Neural progenitor cell (in vitro differentiated cells): ENCODE measurements at regions not wholly inside any gene's neighbourhood (a gene's known extent, or its start where the extent isn't known, plus 50 kb on each side); places are given as distances from the start of the nearest gene placed in this dataset.

Source experiments
- DNase-seq: peaks from one replicate; pipeline ENCODE4 v3.0.0-alpha.2; 2016; ENCODE audit warnings: low spot score
- H2AFZ ChIP-seq: fragments of 200-600 bp; sonication (generic); replicated peaks from 2 replicates; pipeline ENCODE4 v1.6.1; 2016; ENCODE audit warnings: antibody characterized with exemption
- H3F3A ChIP-seq: fragments of 200-600 bp; sonication (generic); 2 replicates; pipeline ENCODE4 v1.6.1; 2016; ENCODE audit warnings: antibody characterized with exemption, low read depth
- H3K27ac ChIP-seq: fragments of 200-600 bp; sonication (generic); 2 replicates; pipeline ENCODE4 v1.5.1; 2016; ENCODE audit warnings: mild to moderate bottlenecking
- H3K27me3 ChIP-seq: fragments of 200-600 bp; sonication (generic); 2 replicates; pipeline ENCODE4 v1.6.1; 2016; ENCODE audit warnings: mild to moderate bottlenecking, moderate library complexity
- H3K36me3 ChIP-seq: fragments of 200-600 bp; sonication (generic); 2 replicates; pipeline ENCODE4 v1.5.1; 2016
- H3K4me1 ChIP-seq: fragments of 200-600 bp; sonication (generic); 2 replicates; pipeline ENCODE4 v1.6.1; 2016; ENCODE audit warnings: mixed run types
- H3K4me2 ChIP-seq: fragments of 200-600 bp; sonication (generic); 2 replicates; pipeline ENCODE4 v1.6.1; 2016
- H3K4me3 ChIP-seq: fragments of 200-600 bp; sonication (generic); 2 replicates; pipeline ENCODE4 v1.5.1; 2016
- H3K79me2 ChIP-seq: fragments of 200-600 bp; sonication (generic); 2 replicates; pipeline ENCODE4 v1.6.1; 2016; ENCODE audit warnings: low read depth
- H3K9ac ChIP-seq: fragments of 200-600 bp; sonication (generic); 2 replicates; pipeline ENCODE4 v1.6.1; 2016
- H3K9me3 ChIP-seq: fragments of 200-600 bp; sonication (generic); 2 replicates; pipeline ENCODE4 v1.5.1; 2016; ENCODE audit warnings: low read depth
- H4K20me1 ChIP-seq: fragments of 200-600 bp; sonication (generic); 2 replicates; pipeline ENCODE4 v1.6.1; 2016; ENCODE audit warnings: low read depth
- H3K27ac Mint-ChIP-seq: 3 replicates; pipeline ENCODE4 v1.8.0; 2021; ENCODE audit warnings: mixed read lengths
- H3K27me3 Mint-ChIP-seq: 2 replicates; pipeline ENCODE4 v1.8.0; 2022; ENCODE audit warnings: low read depth, mild to moderate bottlenecking, inconsistent platforms, moderate library complexity, mixed read lengths; ENCODE audit not compliant: insufficient read depth
- H3K36me3 Mint-ChIP-seq: 3 replicates; pipeline ENCODE4 v1.8.0; 2021; ENCODE audit warnings: mixed read lengths
- H3K4me1 Mint-ChIP-seq: 3 replicates; pipeline ENCODE4 v1.8.0; 2021; ENCODE audit warnings: mixed read lengths
- H3K4me3 Mint-ChIP-seq: 3 replicates; pipeline ENCODE4 v1.8.0; 2021; ENCODE audit warnings: mild to moderate bottlenecking, moderate library complexity, mixed read lengths
- H3K9me3 Mint-ChIP-seq: 3 replicates; pipeline ENCODE4 v1.8.0; 2020; ENCODE audit warnings: mixed read lengths
- CTCF ChIP-seq: fragments of 200-600 bp; sonication (generic); IDR thresholded peaks from 2 replicates; pipeline ENCODE4 v1.5.1; 2017; ENCODE audit warnings: antibody characterized with exemption, mild to moderate bottlenecking
- EZH2 ChIP-seq: fragments of 200-600 bp; sonication (generic); IDR thresholded peaks from 2 replicates; pipeline ENCODE4 v1.6.1; 2017; ENCODE audit warnings: antibody characterized with exemption, mild to moderate bottlenecking, moderate library complexity
- EZH2phosphoT487 ChIP-seq: fragments of 200-600 bp; sonication (generic); IDR thresholded peaks from 2 replicates; pipeline ENCODE4 v1.6.1; 2017; ENCODE audit warnings: antibody characterized with exemption

- TF ChIP-seq EZH2, result no peak
- TF ChIP-seq EZH2phosphoT487, result no peak
- DNase-seq, result no peak
These were observed 209.2 kb downstream of the C7orf25 start for GRCh38 chr7:42702647-42703046.

GRCh38 chr7:42700406-42701327, 211.2 kb downstream of the C7orf25 start:
- Mint-ChIP-seq H3K36me3 (no peaks in the 10 kb centered on the region), H3K27me3 (peaks cover 2% of the 10 kb centered on the region), H3K9me3 (peaks cover under 1% of the 10 kb centered on the region), H3K4me3 (no peak overlapping the region), H3K4me1 (no peaks in the 10 kb centered on the region), H3K27ac (no peak overlapping the region)
- H2AFZ ChIP-seq, result no peak overlapping the region
- no peak overlapping the region for H3K4me3 ChIP-seq
- no peaks in the 10 kb centered on the region for H3K36me3 ChIP-seq
- no peak for DNase-seq
- H3K4me1 ChIP-seq, result no peaks in the 10 kb centered on the region
- TF ChIP-seq CTCF (no peak), EZH2phosphoT487 (no peak), EZH2 (no peak)
- no peaks in the 10 kb centered on the region for H3K27me3 ChIP-seq
- no peak overlapping the region for H3K27ac ChIP-seq
- H3K79me2 ChIP-seq, result no peaks in the 10 kb centered on the region
- H4K20me1 ChIP-seq, result no peaks in the 10 kb centered on the region
- no peaks in the 10 kb centered on the region for H3F3A ChIP-seq
- H3K9me3 ChIP-seq, result no peaks in the 10 kb centered on the region
- H3K9ac ChIP-seq, result no peak overlapping the region
- no peak overlapping the region for H3K4me2 ChIP-seq

More at GRCh38 chr7:42702647-42703046, 209.2 kb downstream of the C7orf25 start:
- H3K79me2 ChIP-seq, result no peaks in the 10 kb centered on the region
- no peaks in the 10 kb centered on the region for H4K20me1 ChIP-seq
- H3F3A ChIP-seq, result no peaks in the 10 kb centered on the region
- no peaks in the 10 kb centered on the region for H3K9me3 ChIP-seq
- H2AFZ ChIP-seq, result no peak overlapping the region
- H3K27me3 ChIP-seq, result no peaks in the 10 kb centered on the region
- no peak overlapping the region for H3K4me2 ChIP-seq
- no peaks in the 10 kb centered on the region for H3K36me3 ChIP-seq
- H3K9ac ChIP-seq, result no peak overlapping the region
- no peaks in the 10 kb centered on the region for H3K4me1 ChIP-seq
- Mint-ChIP-seq H3K27me3 (peaks cover 2% of the 10 kb centered on the region), H3K4me1 (no peaks in the 10 kb centered on the region), H3K27ac (no peak overlapping the region), H3K36me3 (no peaks in the 10 kb centered on the region), H3K9me3 (peaks cover 5% of the 10 kb centered on the region), H3K4me3 (no peak overlapping the region)
- H3K4me3 ChIP-seq, result no peak overlapping the region
- no peak overlapping the region for H3K27ac ChIP-seq

- no peaks in the 10 kb centered on the region for H3K4me1 ChIP-seq
These were observed 212.3 kb downstream of the C7orf25 start for GRCh38 chr7:42699380-42700178.

More at GRCh38 chr7:42699380-42700178, 212.3 kb downstream of the C7orf25 start:
- no peaks in the 10 kb centered on the region for H3K9me3 ChIP-seq
- Mint-ChIP-seq H3K4me3 (no peak overlapping the region), H3K27ac (no peak overlapping the region), H3K4me1 (no peaks in the 10 kb centered on the region), H3K36me3 (no peaks in the 10 kb centered on the region), H3K27me3 (peaks cover 5% of the 10 kb centered on the region), H3K9me3 (no peaks in the 10 kb centered on the region)
- no peak for DNase-seq
- no peaks in the 10 kb centered on the region for H3F3A ChIP-seq
- H3K36me3 ChIP-seq, result no peaks in the 10 kb centered on the region
- no peak overlapping the region for H3K9ac ChIP-seq
- no peak overlapping the region for H3K27ac ChIP-seq
- TF ChIP-seq CTCF (no peak), EZH2 (no peak), EZH2phosphoT487 (no peak)
- H3K4me2 ChIP-seq, result no peak overlapping the region
- no peaks in the 10 kb centered on the region for H3K27me3 ChIP-seq
- no peak overlapping the region for H3K4me3 ChIP-seq
- H4K20me1 ChIP-seq, result no peaks in the 10 kb centered on the region
- H2AFZ ChIP-seq, result no peak overlapping the region
- H3K79me2 ChIP-seq, result no peaks in the 10 kb centered on the region
